AG04450 (cell line): ENCODE measurements at regions not wholly inside any gene's neighbourhood (a gene's known extent, or its start where the extent isn't known, plus 50 kb on each side); places are given as distances from the start of the nearest gene placed in this dataset.

Experiments
- CTCF ChIA-PET: fragments of 300-600, 350-600 bp; formaldehyde crosslinking; extraction: SDS; loops from one replicate; lab custom pipeline; 2022; ENCODE audit warnings: antibody characterized with exemption, inconsistent platforms; lab: Charles Lee
- POLR2A ChIA-PET: fragments of 350-600 bp; formaldehyde crosslinking; extraction: SDS; loops from one replicate; lab custom pipeline; 2021; ENCODE audit warnings: antibody characterized with exemption, inconsistent platforms; lab: Yijun Ruan, JAX
- DNase-seq: peaks from one replicate; pipeline ENCODE4 v3.0.0-alpha.2; 2011; ENCODE audit warnings: low read depth, low spot score
- H3K27ac ChIP-seq: one replicate; pipeline ENCODE4 v1.5.1; 2012; ENCODE audit warnings: low read depth, low read length, control low read depth
- H3K27me3 ChIP-seq: one replicate; pipeline ENCODE4 v1.6.0; 2012; ENCODE audit warnings: low read length; ENCODE audit not compliant: control insufficient read depth, insufficient read depth
- H3K4me3 ChIP-seq: 2 replicates; pipeline ENCODE4 v1.5.1; 2011; ENCODE audit warnings: mild to moderate bottlenecking, low read depth, low read length, control low read depth
- H3K9me3 ChIP-seq: 2 replicates; pipeline ENCODE4 v1.5.1; 2012; ENCODE audit warnings: low read length; ENCODE audit not compliant: control insufficient read depth, insufficient read depth
- CTCF ChIP-seq: IDR thresholded peaks from 2 replicates; pipeline ENCODE4 v1.5.1; 2011; ENCODE audit warnings: low read depth, low read length, control low read depth, inconsistent platforms

GRCh38 chr1:194616835-194617234 lies 1430.4 kb upstream of the B3GALT2 start:
- DNase-seq = no peak
- ChIA-PET POLR2A (no interaction called here), CTCF (no interaction called here)
- Histone ChIP-seq H3K4me3 (no peak overlapping the region), H3K9me3 (no peaks in the 10 kb centered on the region), H3K27me3 (no peaks in the 10 kb centered on the region), H3K27ac (no peak overlapping the region)
- TF ChIP-seq CTCF = no peak

DNA sequence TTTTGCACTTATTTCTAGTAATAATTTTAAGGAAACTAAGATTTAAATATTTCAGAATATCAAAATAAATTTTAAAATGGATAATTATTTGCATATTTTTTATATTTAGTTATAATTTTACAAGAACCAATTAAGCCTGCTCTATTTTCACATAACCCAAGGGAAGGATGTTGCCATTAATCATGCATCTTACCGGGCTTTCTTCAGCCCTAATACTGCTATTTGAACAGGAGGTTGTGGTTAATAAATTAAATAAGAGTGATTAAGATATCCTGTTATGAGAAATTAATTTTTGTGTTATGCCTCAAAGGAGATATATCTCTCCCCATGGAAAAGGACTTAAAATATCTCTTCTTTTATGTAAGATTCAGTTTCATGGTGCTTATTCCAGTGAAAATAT lies 1415.8 kb upstream of the B3GALT2 start:
- ChIA-PET CTCF (no interaction called here), POLR2A (no interaction called here)
- H3K27ac ChIP-seq = no peak overlapping the region

GRCh38 chr1:194600716-194601115 lies 1414.3 kb upstream of the B3GALT2 start:
- Histone ChIP-seq H3K9me3 (no peaks in the 10 kb centered on the region), H3K27ac (no peak overlapping the region), H3K4me3 (no peak overlapping the region), H3K27me3 (no peaks in the 10 kb centered on the region)
- TF ChIP-seq CTCF = no peak
- no peak for DNase-seq
- CTCF ChIA-PET = no interaction called here
- POLR2A ChIA-PET = no interaction called here

More for the DNA sequence above, 1415.8 kb upstream of the B3GALT2 start:
- Histone ChIP-seq H3K9me3 (no peaks in the 10 kb centered on the region), H3K4me3 (no peak overlapping the region), H3K27me3 (no peaks in the 10 kb centered on the region)
- DNase-seq = no peak
- no peak for TF ChIP-seq CTCF

- H3K27ac ChIP-seq = no peak overlapping the region
- no peak for TF ChIP-seq CTCF
- no peaks in the 10 kb centered on the region for H3K9me3 ChIP-seq
- ChIA-PET POLR2A (no interaction called here), CTCF (no interaction called here)
- H3K4me3 ChIP-seq = no peak overlapping the region
- no peak for DNase-seq
- H3K27me3 ChIP-seq = no peaks in the 10 kb centered on the region
Measured at GRCh38 chr1:194598098-194598497, 1411.7 kb upstream of the B3GALT2 start.

GRCh38 chr1:194586302-194586701 lies 1399.9 kb upstream of the B3GALT2 start:
- ChIA-PET CTCF (no interaction called here), POLR2A (no interaction called here)
- no peak for TF ChIP-seq CTCF
- H3K9me3 ChIP-seq = no peaks in the 10 kb centered on the region
- no peaks in the 10 kb centered on the region for H3K27me3 ChIP-seq
- no peak for DNase-seq
- no peak overlapping the region for H3K27ac ChIP-seq
- H3K4me3 ChIP-seq = no peak overlapping the region
